Endodermal cell (in vitro differentiated cells): ENCODE measurements at regions not wholly inside any gene's neighbourhood (a gene's known extent, or its start where the extent isn't known, plus 50 kb on each side); places are given as distances from the start of the nearest gene placed in this dataset.
"Not testable (repeated sequence)": the region's sequence is repeated elsewhere in the genome, so short reads cannot be mapped to it uniquely, and the experiment has no call there.

Experiments
- DNase-seq: peaks from one replicate; pipeline ENCODE4 v3.0.0-alpha.2; 2017
- H3K27ac ChIP-seq: 2 replicates; pipeline ENCODE4 v1.5.1; 2013; ENCODE audit warnings: mild to moderate bottlenecking, low read depth, low read length, moderate library complexity
- H3K27me3 ChIP-seq: 2 replicates; pipeline ENCODE4 v1.6.1; 2013; ENCODE audit warnings: mild to moderate bottlenecking, low read length, moderate library complexity; ENCODE audit not compliant: insufficient read depth, control insufficient read depth, poor library complexity, severe bottlenecking
- H3K36me3 ChIP-seq: 2 replicates; pipeline ENCODE4 v1.7.0; 2013; ENCODE audit warnings: mild to moderate bottlenecking, low read length, moderate library complexity; ENCODE audit not compliant: control insufficient read depth, insufficient read depth
- H3K4me1 ChIP-seq: one replicate; pipeline ENCODE4 v1.7.0; 2013; ENCODE audit warnings: low read length; ENCODE audit not compliant: control insufficient read depth, insufficient read depth
- H3K4me3 ChIP-seq: 2 replicates; pipeline ENCODE4 v1.5.1; 2013; ENCODE audit warnings: mild to moderate bottlenecking, low read length, moderate library complexity
- H3K9ac ChIP-seq: 2 replicates; pipeline ENCODE4 v1.6.1; 2013; ENCODE audit warnings: mild to moderate bottlenecking, low read length, moderate library complexity; ENCODE audit not compliant: poor library complexity, severe bottlenecking; ENCODE audit errors: extremely low read depth
- H3K9me3 ChIP-seq: 2 replicates; pipeline ENCODE4 v1.6.1; 2013; ENCODE audit warnings: mild to moderate bottlenecking, low read length, moderate library complexity; ENCODE audit not compliant: control insufficient read depth
- H3K27ac Mint-ChIP-seq: 2 replicates; pipeline ENCODE4 v1.8.0; 2020; ENCODE audit warnings: mixed read lengths
- H3K27me3 Mint-ChIP-seq: 2 replicates; pipeline ENCODE4 v1.8.0; 2021; ENCODE audit warnings: mild to moderate bottlenecking, mixed read lengths; ENCODE audit not compliant: insufficient read depth
- H3K36me3 Mint-ChIP-seq: 2 replicates; pipeline ENCODE4 v1.8.0; 2020; ENCODE audit warnings: low read depth, mixed read lengths
- H3K4me1 Mint-ChIP-seq: 2 replicates; pipeline ENCODE4 v1.8.0; 2020; ENCODE audit warnings: mixed read lengths
- H3K4me3 Mint-ChIP-seq: 2 replicates; pipeline ENCODE4 v1.8.0; 2020; ENCODE audit warnings: mild to moderate bottlenecking, moderate library complexity, mixed read lengths
- H3K9me3 Mint-ChIP-seq: 2 replicates; pipeline ENCODE4 v1.8.0; 2020; ENCODE audit warnings: mild to moderate bottlenecking, mixed read lengths
- WGBS, 2 experiments: methylation state at CpG; one replicate each; pipeline versions ENCODE4 v1.1.5 to v1.1.7; 2013; ENCODE audit warnings: missing lambda C conversion rate in 2 of 2, mixed read lengths in 1 of 2; ENCODE audit not compliant: insufficient coverage in 1 of 2, insufficient read length in 1 of 2; 5-methylcytosine and 5-hydroxymethylcytosine counted together

DNA sequence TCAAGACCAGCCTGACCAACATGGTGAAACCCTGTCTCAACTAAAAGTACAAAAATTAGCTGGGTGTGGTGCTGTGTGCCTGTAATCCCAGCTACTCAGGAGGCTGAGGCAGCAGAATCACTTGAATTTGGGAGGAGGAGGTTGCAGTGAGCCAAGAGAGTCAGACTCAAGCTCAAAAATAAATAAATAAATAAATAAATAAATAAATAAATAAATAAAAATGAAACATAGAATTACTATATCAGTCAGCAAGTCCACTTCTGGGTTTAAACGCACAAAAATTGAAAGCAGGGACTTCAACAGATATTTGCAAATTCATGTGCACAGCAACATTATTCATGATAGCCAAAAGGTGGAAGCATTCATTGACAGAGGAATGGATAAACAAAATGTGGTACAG, 875.2 kb upstream of the ALG10B start:
- not testable (repeated sequence) for H3K27ac Mint-ChIP-seq, DNase-seq, H3K4me3 Mint-ChIP-seq, H3K4me3 ChIP-seq, H3K9ac ChIP-seq, H3K36me3 Mint-ChIP-seq, H3K36me3 ChIP-seq, H3K27me3 ChIP-seq, H3K27ac ChIP-seq, H3K4me1 Mint-ChIP-seq, H3K4me1 ChIP-seq, H3K27me3 Mint-ChIP-seq
- H3K9me3 ChIP-seq: peaks cover 17% of the 10 kb centered on the region
- WGBS, 2 experiments: 83% methylated on average over 1 of the region's 1 CpG; no CpG with 5 or more reads in 1 of the 2 experiments
- H3K9me3 Mint-ChIP-seq: peaks cover 82% of the 10 kb centered on the region

DNA sequence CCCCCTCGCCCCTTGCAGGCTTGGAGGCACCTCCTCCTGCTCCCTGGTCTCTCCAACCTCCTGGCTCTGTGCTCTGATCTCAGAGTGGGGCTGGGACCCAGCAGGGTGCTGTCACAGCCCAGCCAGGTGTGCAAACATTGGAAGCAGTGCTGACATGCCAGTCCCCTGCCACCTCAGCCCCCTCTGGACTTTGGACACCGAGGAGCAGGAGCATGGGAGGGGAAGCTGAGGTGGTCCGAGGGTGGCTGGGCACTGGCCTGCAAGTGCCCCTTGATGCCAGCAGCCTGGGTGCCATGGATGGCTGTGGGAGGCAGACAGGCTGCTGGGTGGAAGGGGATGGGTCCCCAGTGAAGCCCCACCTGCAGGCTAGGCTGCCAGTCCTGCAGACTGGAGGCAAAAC, 860.9 kb upstream of the ALG10B start:
- H3K9me3 Mint-ChIP-seq: peaks cover 76% of the 10 kb centered on the region

DNA sequence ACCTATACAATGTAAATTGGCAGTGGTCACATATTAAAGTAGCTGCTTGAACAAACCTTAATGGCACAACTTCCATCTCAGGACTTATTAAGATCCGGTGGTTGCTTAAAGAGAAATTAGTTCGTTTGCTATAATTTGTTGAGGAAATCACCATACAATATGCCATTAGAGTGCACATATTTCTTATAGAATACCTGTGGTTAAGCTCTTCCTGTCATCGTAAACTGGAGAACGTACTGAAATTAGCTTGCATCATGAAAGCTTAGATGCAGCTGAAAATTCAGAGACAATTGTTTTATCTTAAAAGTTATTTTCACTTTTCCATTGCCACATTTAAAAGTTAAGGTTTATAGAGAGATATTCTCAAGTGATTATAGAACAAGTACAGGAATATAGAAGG, 818.6 kb upstream of the ALG10B start:
- 90% methylated on average over 4 of the region's 4 CpGs; no CpG with 5 or more reads in 1 of the 2 experiments for WGBS, 2 experiments
- H3K27ac Mint-ChIP-seq, H3K4me3 ChIP-seq, H3K27me3 Mint-ChIP-seq, H3K4me1 Mint-ChIP-seq, DNase-seq, H3K36me3 ChIP-seq, H3K4me3 Mint-ChIP-seq, H3K36me3 Mint-ChIP-seq, H3K27ac ChIP-seq, H3K9me3 ChIP-seq, H3K27me3 ChIP-seq, H3K4me1 ChIP-seq, H3K9ac ChIP-seq: not testable (repeated sequence)
- peaks cover 64% of the 10 kb centered on the region for H3K9me3 Mint-ChIP-seq

More for the DNA sequence above, 860.9 kb upstream of the ALG10B start:
- not testable (repeated sequence) for H3K27me3 Mint-ChIP-seq, H3K27ac ChIP-seq, H3K27ac Mint-ChIP-seq, H3K4me1 ChIP-seq, H3K36me3 ChIP-seq, H3K36me3 Mint-ChIP-seq, DNase-seq, H3K4me1 Mint-ChIP-seq, H3K4me3 Mint-ChIP-seq, H3K27me3 ChIP-seq, H3K4me3 ChIP-seq, H3K9ac ChIP-seq
- H3K9me3 ChIP-seq: peaks cover 14% of the 10 kb centered on the region
- WGBS, 2 experiments: 60 to 62% methylated on average over 1 to 3 of the region's 3 CpGs

DNA sequence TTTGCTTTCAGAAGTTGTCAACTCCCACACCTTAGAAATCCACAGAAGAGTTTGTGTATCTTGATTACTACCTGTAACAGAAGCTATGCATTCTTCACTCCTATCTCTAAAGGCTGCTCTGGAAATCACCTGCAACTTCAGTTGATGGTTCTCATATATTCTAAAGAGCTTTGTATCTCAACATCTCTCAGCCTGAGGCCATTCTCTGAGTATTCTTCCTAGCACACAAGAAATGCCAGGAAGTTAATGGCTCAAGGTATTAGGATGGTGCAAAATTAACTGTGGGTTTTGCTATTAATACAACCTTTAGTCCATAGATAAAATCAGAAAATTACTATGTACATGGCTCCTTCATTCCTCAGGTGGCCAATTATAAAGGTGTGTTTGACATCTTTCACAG, 806.3 kb upstream of the ALG10B start:
- H3K36me3 Mint-ChIP-seq, H3K27ac Mint-ChIP-seq, H3K36me3 ChIP-seq, H3K4me3 Mint-ChIP-seq, H3K4me1 Mint-ChIP-seq, H3K27me3 ChIP-seq, DNase-seq, H3K4me1 ChIP-seq, H3K27me3 Mint-ChIP-seq, H3K27ac ChIP-seq, H3K4me3 ChIP-seq, H3K9ac ChIP-seq: not testable (repeated sequence)
- peaks cover 67% of the 10 kb centered on the region for H3K9me3 Mint-ChIP-seq
- peaks cover 16% of the 10 kb centered on the region for H3K9me3 ChIP-seq

DNA sequence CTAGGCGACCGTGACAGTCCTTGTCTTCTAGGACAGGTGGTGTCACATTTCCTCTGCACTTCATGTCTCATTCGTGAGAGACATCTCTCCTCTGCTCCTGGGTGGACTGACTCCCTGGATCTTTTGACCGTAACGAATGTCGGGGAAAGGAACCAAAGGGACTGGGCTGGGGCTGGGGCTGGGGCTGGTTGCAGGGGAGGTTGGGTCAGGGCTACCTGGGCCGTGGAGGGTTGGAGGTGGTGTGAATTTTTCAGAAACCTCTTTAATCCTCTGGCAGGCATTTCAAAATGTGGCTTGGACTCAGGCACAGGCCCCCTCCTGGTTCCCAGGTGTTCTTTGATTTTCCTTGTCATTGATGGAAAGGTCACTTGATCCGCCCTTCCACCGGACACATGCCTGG, 776.0 kb upstream of the ALG10B start:
- not testable (repeated sequence) for H3K27me3 ChIP-seq, H3K9ac ChIP-seq, H3K36me3 Mint-ChIP-seq, H3K4me3 ChIP-seq, H3K4me1 ChIP-seq, H3K27me3 Mint-ChIP-seq, H3K27ac Mint-ChIP-seq, H3K4me3 Mint-ChIP-seq, H3K36me3 ChIP-seq, H3K27ac ChIP-seq, H3K4me1 Mint-ChIP-seq, DNase-seq
- H3K9me3 Mint-ChIP-seq: peaks cover 96% of the 10 kb centered on the region
- H3K9me3 ChIP-seq: peaks cover 59% of the 10 kb centered on the region
- 87 to 89% methylated on average over 4 to 9 of the region's 9 CpGs for WGBS, 2 experiments
